Activated naive CD8-positive, alpha-beta T cell treated with anti-CD3 and anti-CD28 coated beads, Interleukin-2, amount 10 ng/mL, durations not matched to agents 7 days and 5 days (primary cell): ENCODE measurements at regions not wholly inside any gene's neighbourhood (a gene's known extent, or its start where the extent isn't known, plus 50 kb on each side); places are given as distances from the start of the nearest gene placed in this dataset.

Experiments used
- ATAC-seq: fragments of 150-1000 bp; cut with Tn5 transposase; one replicate; pipeline ENCODE4 v1.10.0; 2021; ENCODE audit warnings: low read depth, moderate library complexity
- POLR2A ChIA-PET: fragments of 350-600 bp; sonication (Branson Sonifier 250); formaldehyde crosslinking; loops from one replicate; lab custom pipeline; 2021; ENCODE audit warnings: antibody characterized with exemption; lab: Charles Lee
- DNase-seq: peaks from one replicate; pipeline ENCODE4 v3.0.0; 2021
- H3K27ac Mint-ChIP-seq: one replicate; pipeline ENCODE4 v1.8.0; 2022; ENCODE audit warnings: mild to moderate bottlenecking, mixed read lengths
- H3K27me3 Mint-ChIP-seq: one replicate; pipeline ENCODE4 v1.8.0; 2022; ENCODE audit warnings: mild to moderate bottlenecking, moderate library complexity, mixed read lengths
- H3K36me3 Mint-ChIP-seq: one replicate; pipeline ENCODE4 v1.8.0; 2021; ENCODE audit warnings: mild to moderate bottlenecking, mixed read lengths
- H3K4me1 Mint-ChIP-seq: one replicate; pipeline ENCODE4 v1.8.0; 2021; ENCODE audit warnings: mixed read lengths
- H3K4me3 Mint-ChIP-seq: one replicate; pipeline ENCODE4 v1.8.0; 2022; ENCODE audit warnings: mild to moderate bottlenecking, moderate library complexity, mixed read lengths
- H3K9me3 Mint-ChIP-seq: one replicate; pipeline ENCODE4 v1.8.0; 2021; ENCODE audit warnings: mixed read lengths

GRCh38 chr12:23169012-23169695 is 544.2 kb downstream of the ETNK1 start:
- POLR2A ChIA-PET, result no interaction called here
- H3K27ac Mint-ChIP-seq, result no peak overlapping the region
- ATAC-seq (no peak), DNase-seq (no peak)
- no peak overlapping the region for H3K4me3 Mint-ChIP-seq
- no peaks in the 10 kb centered on the region for H3K4me1 Mint-ChIP-seq
- H3K27me3 Mint-ChIP-seq, result no peaks in the 10 kb centered on the region
- peaks cover 11% of the 10 kb centered on the region for H3K9me3 Mint-ChIP-seq
- H3K36me3 Mint-ChIP-seq, result no peaks in the 10 kb centered on the region

DNA sequence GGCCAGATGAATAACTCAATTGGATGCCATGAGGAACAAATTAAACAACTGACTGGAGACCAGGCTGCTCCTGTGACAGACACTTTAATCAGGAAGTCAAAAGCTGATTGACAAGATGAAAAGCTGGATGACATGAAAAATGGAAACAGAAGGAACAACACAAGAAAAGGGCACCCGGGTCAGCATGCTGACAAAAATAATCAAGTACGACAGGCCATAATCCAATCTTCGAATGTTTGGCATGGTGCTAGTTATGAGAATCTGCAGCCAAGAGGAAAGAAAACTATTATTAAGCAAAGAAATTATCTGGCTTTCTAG is 544.7 kb downstream of the ETNK1 start:
- Mint-ChIP-seq H3K27me3 (no peaks in the 10 kb centered on the region), H3K4me3 (no peak overlapping the region), H3K4me1 (no peaks in the 10 kb centered on the region), H3K36me3 (no peaks in the 10 kb centered on the region), H3K27ac (no peak overlapping the region), H3K9me3 (peaks cover 12% of the 10 kb centered on the region)
- DNase-seq (no peak), ATAC-seq (no peak)
- POLR2A ChIA-PET, result no interaction called here

DNA sequence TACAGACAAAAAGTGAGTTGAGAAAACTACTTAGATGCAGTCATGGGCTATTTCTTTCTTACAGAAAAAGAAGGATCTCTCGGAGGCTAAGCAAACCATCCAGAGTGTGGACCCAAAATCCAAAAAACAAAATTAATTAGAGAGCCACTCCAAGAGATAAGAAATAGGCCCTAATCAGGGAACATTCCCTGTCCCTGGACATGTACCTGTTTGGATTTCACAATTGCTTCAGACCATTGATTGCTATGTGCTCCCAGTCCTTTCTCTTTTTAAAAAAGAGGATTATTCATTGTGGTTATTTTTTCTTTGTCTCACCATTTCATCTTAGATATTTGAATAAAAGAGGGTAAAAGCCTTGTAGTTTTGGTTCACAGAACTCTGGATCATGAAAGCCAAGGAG is 549.9 kb downstream of the ETNK1 start:
- no peaks in the 10 kb centered on the region for H3K4me1 Mint-ChIP-seq
- POLR2A ChIA-PET, result no interaction called here
- H3K27me3 Mint-ChIP-seq, result no peaks in the 10 kb centered on the region
- H3K9me3 Mint-ChIP-seq, result peaks cover 9% of the 10 kb centered on the region
- H3K36me3 Mint-ChIP-seq, result no peaks in the 10 kb centered on the region
- H3K27ac Mint-ChIP-seq, result no peak overlapping the region
- H3K4me3 Mint-ChIP-seq, result no peak overlapping the region
- DNase-seq, result no peak
- no peak for ATAC-seq

- Mint-ChIP-seq H3K36me3 (no peaks in the 10 kb centered on the region), H3K27ac (no peak overlapping the region), H3K4me1 (no peaks in the 10 kb centered on the region), H3K27me3 (no peaks in the 10 kb centered on the region), H3K4me3 (no peak overlapping the region), H3K9me3 (no peaks in the 10 kb centered on the region)
- POLR2A ChIA-PET, result no interaction called here
- no peak for ATAC-seq
- no peak for DNase-seq
These were observed 560.4 kb downstream of the ETNK1 start for GRCh38 chr12:23185346-23185745.

- Mint-ChIP-seq H3K36me3 (no peaks in the 10 kb centered on the region), H3K27me3 (no peaks in the 10 kb centered on the region), H3K4me1 (no peaks in the 10 kb centered on the region), H3K27ac (no peak overlapping the region), H3K9me3 (no peaks in the 10 kb centered on the region), H3K4me3 (no peak overlapping the region)
- ATAC-seq (no peak), DNase-seq (no peak)
- POLR2A ChIA-PET, result no interaction called here
These were observed 562.0 kb downstream of the ETNK1 start for GRCh38 chr12:23186950-23187349.

- Mint-ChIP-seq H3K27me3 (no peaks in the 10 kb centered on the region), H3K4me1 (no peaks in the 10 kb centered on the region), H3K9me3 (peaks cover 3% of the 10 kb centered on the region), H3K27ac (no peak overlapping the region), H3K4me3 (no peak overlapping the region), H3K36me3 (no peaks in the 10 kb centered on the region)
- ATAC-seq (no peak), DNase-seq (no peak)
- POLR2A ChIA-PET, result no interaction called here
These were observed 568.6 kb downstream of the ETNK1 start for GRCh38 chr12:23193552-23193951.

DNA sequence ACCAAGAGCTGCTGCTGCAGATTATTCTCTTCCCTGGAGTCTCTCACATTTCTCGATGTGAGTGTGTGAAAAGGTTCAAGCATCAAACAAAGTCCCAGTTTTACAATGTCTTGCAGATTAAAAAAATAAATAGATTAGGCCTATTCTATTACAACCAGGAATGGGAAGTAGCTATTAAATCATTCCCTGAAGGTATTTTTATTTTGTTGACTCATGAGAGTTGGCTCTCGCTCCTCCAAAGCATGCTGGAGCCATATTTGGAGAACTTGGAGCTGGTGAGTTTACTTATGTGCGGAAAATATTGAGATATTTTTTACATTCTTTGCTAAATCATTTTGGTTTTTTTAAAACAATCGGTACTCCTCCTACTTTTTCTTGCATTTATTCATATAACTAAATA is 572.3 kb downstream of the ETNK1 start:
- peaks cover 3% of the 10 kb centered on the region for H3K9me3 Mint-ChIP-seq
- H3K4me3 Mint-ChIP-seq, result no peak overlapping the region
- peaks cover 2% of the 10 kb centered on the region for H3K27me3 Mint-ChIP-seq
- H3K27ac Mint-ChIP-seq, result no peak overlapping the region
- DNase-seq, result no peak
- H3K4me1 Mint-ChIP-seq, result no peaks in the 10 kb centered on the region
- no peaks in the 10 kb centered on the region for H3K36me3 Mint-ChIP-seq
- POLR2A ChIA-PET, result no interaction called here
- ATAC-seq, result no peak

GRCh38 chr12:23202728-23203127 is 577.8 kb downstream of the ETNK1 start:
- DNase-seq, result no peak
- Mint-ChIP-seq H3K4me1 (no peaks in the 10 kb centered on the region), H3K36me3 (no peaks in the 10 kb centered on the region), H3K27ac (no peak overlapping the region), H3K4me3 (no peak overlapping the region), H3K27me3 (peaks cover 2% of the 10 kb centered on the region), H3K9me3 (no peaks in the 10 kb centered on the region)
- ATAC-seq, result no peak
- POLR2A ChIA-PET, result no interaction called here

DNA sequence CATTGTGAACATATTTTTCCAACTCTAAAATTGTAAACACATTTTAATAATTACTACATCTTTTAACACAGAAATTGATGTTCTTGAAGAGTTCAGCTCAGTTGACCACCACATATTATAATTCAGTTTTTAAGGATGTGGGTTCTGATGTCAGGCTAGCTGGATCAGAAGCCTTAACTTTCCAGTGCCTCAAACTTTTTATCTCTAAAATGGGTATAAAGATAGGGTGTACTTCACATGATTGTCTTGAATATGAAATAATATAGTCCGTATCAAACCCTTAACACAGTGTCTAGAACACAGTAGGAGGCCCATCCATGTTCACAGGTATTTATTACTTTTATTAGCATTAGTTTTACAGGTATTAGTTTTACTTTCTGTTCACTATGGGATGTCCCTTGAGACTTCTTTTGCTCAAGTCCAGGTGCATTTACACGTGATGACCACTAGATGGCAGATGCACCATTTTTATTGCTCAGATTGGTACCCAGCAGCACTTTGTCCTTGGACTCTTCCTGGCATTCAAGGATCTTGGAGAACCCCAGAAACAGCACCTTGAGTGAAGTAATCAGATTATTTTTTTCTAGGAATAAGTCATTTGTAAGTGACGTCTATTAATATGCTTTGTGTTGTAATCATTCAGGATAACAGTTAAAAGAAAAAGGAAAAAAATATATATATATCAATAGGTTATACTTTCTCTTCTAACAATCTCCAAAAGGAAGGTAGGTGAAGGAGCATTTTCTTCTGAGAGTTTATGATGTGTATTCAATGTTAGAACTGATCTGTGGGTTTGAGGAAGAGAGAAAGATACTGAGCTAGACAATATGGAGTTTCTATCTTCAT is 580.2 kb downstream of the ETNK1 start:
- H3K9me3 Mint-ChIP-seq, result no peaks in the 10 kb centered on the region
- ATAC-seq (no peak), DNase-seq (no peak)
- no peak overlapping the region for H3K4me3 Mint-ChIP-seq
- H3K36me3 Mint-ChIP-seq, result no peaks in the 10 kb centered on the region
- peaks cover 2% of the 10 kb centered on the region for H3K27me3 Mint-ChIP-seq
- no peak overlapping the region for H3K27ac Mint-ChIP-seq
- H3K4me1 Mint-ChIP-seq, result no peaks in the 10 kb centered on the region
- POLR2A ChIA-PET, result no interaction called here

- no peaks in the 10 kb centered on the region for H3K36me3 Mint-ChIP-seq
- no peak for ATAC-seq
These were observed 584.8 kb downstream of the ETNK1 start for GRCh38 chr12:23209793-23210192.

DNA sequence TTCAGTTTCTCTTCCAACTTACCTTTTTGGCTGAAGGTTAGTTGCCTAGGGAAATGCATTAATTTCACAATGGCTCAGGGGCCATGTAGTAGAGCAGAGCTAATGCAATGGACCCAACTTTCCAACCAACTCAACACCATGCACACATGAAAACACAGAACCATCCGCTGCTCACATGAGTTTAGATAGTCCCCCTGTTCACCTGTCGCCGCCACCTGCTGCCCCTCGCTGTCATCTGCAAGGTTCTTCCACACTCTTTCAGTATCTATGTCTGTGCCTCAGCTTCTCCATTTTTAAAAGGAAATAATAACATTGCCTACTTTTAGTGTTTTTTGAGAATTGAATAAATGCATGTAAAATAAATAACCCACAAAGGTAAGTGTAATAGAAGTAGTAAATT is 585.6 kb downstream of the ETNK1 start:
- peaks cover 6% of the 10 kb centered on the region for H3K9me3 Mint-ChIP-seq
- ATAC-seq (no peak), DNase-seq (no peak)
- no peaks in the 10 kb centered on the region for H3K36me3 Mint-ChIP-seq
- POLR2A ChIA-PET, result no interaction called here
- no peak overlapping the region for H3K4me3 Mint-ChIP-seq
- H3K4me1 Mint-ChIP-seq, result no peaks in the 10 kb centered on the region
- H3K27ac Mint-ChIP-seq, result no peak overlapping the region
- no peaks in the 10 kb centered on the region for H3K27me3 Mint-ChIP-seq

More at GRCh38 chr12:23209793-23210192, 584.8 kb downstream of the ETNK1 start:
- no peak for DNase-seq
- POLR2A ChIA-PET, result no interaction called here
- no peaks in the 10 kb centered on the region for H3K27me3 Mint-ChIP-seq
- H3K4me3 Mint-ChIP-seq, result no peak overlapping the region
- H3K9me3 Mint-ChIP-seq, result peaks cover 2% of the 10 kb centered on the region
- no peaks in the 10 kb centered on the region for H3K4me1 Mint-ChIP-seq
- H3K27ac Mint-ChIP-seq, result no peak overlapping the region

DNA sequence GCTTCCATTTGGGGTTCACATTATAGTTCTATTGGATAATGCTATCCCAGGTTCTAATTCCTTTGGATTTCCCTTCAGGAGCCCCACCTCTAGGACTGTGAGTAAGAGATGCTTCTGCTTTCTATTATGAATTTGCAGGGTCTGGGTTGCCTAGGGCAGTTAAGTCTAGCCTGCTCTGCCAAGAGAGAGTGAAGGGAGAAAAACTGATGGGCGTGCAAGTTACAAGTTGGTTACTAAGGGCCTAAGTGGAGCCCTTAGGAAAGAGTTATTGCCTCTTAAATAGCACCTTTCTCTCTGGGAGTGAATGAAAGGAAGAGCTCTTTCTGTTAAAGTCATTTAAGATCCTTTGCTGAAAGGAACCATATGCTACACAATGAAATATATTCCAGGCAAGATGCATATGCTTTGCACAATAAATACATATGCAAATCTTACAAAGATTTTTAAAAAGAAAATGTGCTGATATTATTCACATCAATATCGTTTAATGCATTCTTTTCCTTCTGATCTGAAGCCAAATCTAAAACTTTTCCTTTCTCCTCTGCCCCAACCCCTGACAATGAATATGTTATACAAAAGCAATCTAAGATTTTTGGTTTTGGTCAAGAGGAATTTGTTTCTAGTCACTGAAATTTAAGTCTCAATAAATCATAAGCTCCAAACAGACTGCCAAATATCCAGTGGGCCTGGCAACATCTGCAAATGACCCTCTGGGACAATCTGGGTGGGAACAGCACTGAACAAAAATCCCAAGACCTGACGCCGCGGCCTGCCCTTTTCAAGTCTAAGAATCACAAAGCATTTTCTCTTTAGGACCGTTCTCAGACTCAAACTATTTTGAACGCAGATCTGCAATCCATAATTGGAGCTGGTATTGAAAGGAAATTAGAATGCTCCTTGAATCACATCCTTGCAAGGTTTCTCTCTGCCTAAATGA is 586.7 kb downstream of the ETNK1 start:
- Mint-ChIP-seq H3K4me1 (no peaks in the 10 kb centered on the region), H3K27ac (no peak overlapping the region), H3K9me3 (peaks cover 6% of the 10 kb centered on the region), H3K27me3 (no peaks in the 10 kb centered on the region), H3K36me3 (no peaks in the 10 kb centered on the region), H3K4me3 (no peak overlapping the region)
- POLR2A ChIA-PET, result no interaction called here
- no peak for ATAC-seq
- DNase-seq, result no peak

GRCh38 chr12:23217158-23217557 is 592.2 kb downstream of the ETNK1 start:
- Mint-ChIP-seq H3K27ac (no peak overlapping the region), H3K27me3 (no peaks in the 10 kb centered on the region), H3K36me3 (no peaks in the 10 kb centered on the region), H3K4me1 (no peaks in the 10 kb centered on the region), H3K4me3 (no peak overlapping the region), H3K9me3 (peaks cover 9% of the 10 kb centered on the region)
- DNase-seq, result no peak
- POLR2A ChIA-PET, result no interaction called here
- no peak for ATAC-seq
